Astrocyte of the cerebellum (primary cell): ENCODE measurements at regions not wholly inside any gene's neighbourhood (a gene's known extent, or its start where the extent isn't known, plus 50 kb on each side); places are given as distances from the start of the nearest gene placed in this dataset.

ENCODE experiments used
- DNase-seq: peaks from one replicate; pipeline ENCODE4 v3.0.0-alpha.2; 2011; ENCODE audit warnings: low read depth
- H3K4me3 ChIP-seq: 2 replicates; pipeline ENCODE4 v1.5.1; 2011; ENCODE audit warnings: mild to moderate bottlenecking, low read depth, low read length, moderate library complexity
- in situ Hi-C: cut with HindIII; loops from 2 replicates; pipeline ENCODE4 v1.10.0; 2017; ENCODE audit warnings: low sequenced_read_pairs
- TF ChIP-seq, protein P1 (sequence below): IDR thresholded peaks from 2 replicates; pipeline ENCODE4 v1.5.1; 2012; ENCODE audit warnings: low read length, low read depth, moderate library complexity, mild to moderate bottlenecking; ENCODE audit errors: missing control alignments

DNA sequence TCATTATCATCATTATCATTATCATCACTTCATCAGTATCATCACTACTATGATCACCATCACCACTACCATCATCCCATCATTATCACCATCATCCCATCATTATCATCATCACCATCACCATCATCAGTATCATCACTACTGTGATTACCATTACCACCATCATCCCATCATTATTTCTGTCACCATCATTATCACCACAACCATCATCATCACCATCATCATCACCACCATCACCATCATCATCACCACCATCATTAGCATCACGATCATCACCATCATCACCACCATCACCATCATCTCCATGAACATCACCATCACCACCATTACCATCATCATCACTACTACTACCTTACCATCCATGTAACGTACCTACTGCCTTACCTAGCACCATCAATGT is 368.8 kb downstream of the SEC14L1 start:
- no peak for DNase-seq
- H3K4me3 ChIP-seq, result no peak overlapping the region
- in situ Hi-C loops, result no loop called here
- TF ChIP-seq, protein P1, sequence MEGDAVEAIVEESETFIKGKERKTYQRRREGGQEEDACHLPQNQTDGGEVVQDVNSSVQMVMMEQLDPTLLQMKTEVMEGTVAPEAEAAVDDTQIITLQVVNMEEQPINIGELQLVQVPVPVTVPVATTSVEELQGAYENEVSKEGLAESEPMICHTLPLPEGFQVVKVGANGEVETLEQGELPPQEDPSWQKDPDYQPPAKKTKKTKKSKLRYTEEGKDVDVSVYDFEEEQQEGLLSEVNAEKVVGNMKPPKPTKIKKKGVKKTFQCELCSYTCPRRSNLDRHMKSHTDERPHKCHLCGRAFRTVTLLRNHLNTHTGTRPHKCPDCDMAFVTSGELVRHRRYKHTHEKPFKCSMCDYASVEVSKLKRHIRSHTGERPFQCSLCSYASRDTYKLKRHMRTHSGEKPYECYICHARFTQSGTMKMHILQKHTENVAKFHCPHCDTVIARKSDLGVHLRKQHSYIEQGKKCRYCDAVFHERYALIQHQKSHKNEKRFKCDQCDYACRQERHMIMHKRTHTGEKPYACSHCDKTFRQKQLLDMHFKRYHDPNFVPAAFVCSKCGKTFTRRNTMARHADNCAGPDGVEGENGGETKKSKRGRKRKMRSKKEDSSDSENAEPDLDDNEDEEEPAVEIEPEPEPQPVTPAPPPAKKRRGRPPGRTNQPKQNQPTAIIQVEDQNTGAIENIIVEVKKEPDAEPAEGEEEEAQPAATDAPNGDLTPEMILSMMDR, result no peak

DNA sequence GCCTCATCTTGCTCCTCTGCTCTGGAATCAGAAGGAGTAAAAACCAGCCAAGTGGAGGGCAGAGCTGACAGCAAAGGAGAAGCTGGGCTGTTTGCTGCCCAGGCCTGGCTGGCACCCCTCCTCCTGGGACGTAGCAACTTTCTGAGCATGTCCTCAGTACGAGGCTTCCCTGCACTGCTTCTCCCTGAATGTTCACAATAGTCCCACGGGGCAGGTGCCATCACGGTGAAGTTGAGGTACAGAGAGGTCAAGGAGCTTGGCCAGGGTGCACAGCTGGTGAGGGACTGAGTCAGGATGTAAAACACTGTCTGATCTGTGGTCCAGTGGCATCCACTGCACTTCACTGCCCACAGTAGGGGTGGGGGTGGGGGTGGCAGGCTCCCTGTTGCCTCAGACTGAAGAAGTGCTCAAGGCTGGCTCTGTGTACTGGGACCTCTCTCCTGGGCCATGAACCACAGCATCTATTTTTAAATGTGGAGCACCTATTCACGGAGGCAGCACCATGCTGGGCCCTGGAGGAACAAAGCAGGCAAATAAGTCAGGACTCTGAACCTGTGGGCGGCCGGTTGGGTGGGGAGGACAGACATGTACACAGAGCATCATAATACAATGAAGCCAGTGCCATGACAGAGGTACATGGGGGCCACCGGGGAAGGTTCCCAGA is 369.5 kb downstream of the SEC14L1 start:
- in situ Hi-C loops, result no loop called here
- no peak overlapping the region for H3K4me3 ChIP-seq
- TF ChIP-seq, protein P1, result no peak
- DNase-seq, result no peak

DNA sequence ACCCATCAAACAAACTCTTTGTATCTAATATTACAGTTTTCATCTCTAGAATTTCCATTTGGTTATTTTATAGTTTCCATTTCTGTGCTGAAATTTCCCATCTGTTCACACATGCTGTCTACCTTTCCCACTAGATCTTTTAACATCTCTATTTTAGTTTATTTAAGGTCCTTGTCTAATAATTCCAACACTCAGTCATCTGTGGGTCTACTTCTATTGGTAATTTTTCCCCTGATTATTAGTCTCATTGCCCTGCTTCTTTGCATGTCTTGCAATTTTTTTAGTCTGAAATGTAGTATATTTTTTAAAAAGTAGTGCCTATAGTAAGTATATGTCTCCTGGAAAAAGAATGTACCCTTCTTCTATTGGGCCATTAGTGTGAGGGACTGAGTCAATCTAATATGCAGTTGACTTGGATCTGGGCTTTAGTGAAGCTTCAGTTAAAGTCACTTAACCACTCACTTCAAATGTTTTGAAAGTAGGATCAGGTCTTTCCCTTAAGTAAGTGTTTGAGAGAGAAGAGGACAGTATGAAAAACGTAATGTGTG is 370.8 kb downstream of the SEC14L1 start:
- no peak for DNase-seq
- in situ Hi-C loops, result no loop called here
- TF ChIP-seq, protein P1, result no peak
- H3K4me3 ChIP-seq, result no peak overlapping the region

DNA sequence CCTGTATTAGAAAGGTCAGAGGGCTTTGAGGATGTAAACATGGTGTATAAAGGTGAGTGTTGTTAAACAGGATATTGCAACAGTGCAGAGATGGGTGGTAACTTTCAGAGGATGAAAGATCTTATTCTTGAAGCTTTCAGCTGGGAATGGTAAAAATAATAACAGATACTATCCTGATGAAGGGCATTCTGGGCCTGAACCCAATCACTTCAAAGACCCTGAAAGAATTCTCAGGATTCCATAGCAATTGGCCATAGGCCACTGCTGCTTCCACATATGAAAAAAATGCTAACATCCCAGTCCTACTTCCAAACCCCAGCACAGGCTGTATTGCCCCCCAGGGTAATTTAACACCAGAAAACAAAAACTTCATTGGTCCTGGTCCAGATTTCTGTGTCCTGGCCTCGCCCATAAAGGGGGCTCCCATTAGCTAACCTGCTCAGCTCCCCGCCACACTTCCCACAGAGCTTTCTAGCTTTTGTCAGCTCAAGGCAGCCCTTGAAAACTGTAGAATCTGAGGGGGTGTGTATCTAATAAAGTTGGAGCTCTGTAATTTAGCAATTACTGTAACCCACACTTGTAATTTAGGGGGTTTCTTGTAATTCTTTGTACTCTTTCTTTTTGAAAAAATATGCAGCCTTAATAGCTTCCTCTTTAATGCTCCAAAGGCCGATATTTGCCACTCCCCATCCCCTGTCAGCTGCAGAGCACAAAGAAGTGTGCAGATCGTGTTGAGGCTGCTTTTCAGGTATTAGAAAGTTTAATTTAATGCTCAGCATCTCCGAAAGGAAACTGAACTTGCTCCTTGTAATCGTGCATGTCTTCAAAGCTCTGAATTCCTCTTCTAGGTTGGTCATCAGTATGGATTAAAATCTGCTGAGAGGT is 371.5 kb downstream of the SEC14L1 start:
- TF ChIP-seq, protein P1, result no peak
- DNase-seq, result no peak
- no peak overlapping the region for H3K4me3 ChIP-seq
- in situ Hi-C loops, result no loop called here

DNA sequence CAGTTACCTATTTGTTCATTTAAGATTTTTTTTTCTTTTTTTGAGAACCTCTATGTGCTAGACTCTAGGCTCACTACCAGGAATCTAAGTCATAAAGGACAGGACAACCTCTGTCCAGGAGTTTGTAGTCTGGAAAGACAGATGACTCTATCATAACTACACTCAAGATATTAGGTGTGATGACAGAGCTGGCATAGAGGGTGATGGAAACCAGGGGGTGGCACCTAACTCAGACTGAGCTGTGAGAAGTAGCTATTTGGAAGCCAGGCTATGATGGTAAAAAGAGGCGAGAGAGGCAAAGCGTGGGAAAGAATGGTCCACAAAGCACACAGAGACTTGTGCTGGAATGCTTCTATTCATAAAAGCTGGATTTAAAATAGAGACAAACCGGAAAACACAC is 372.3 kb downstream of the SEC14L1 start:
- H3K4me3 ChIP-seq, result no peak overlapping the region
- no peak for DNase-seq
- TF ChIP-seq, protein P1, result no peak
- in situ Hi-C loops, result no loop called here

DNA sequence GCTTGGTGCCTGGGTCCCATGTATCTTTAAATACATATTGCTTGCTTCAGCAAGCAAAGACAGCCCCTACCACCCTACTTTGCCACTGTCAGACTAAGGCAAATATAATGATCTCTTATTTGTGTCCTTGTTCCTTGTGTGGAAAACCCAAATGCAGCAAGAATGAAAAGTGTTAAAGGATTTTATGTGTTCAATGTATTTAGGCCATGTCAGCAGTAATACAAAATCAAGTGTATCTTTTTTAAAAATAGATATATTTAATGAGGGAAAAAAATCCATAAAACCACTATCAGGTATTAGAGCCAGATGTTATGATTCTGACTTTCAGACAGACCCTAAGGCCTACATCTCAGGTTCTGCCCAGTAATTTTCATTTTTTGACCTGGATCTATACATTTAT is 374.5 kb downstream of the SEC14L1 start:
- in situ Hi-C loops, result no loop called here
- DNase-seq, result no peak
- no peak overlapping the region for H3K4me3 ChIP-seq
- TF ChIP-seq, protein P1, result no peak
